Activated CD4-positive, alpha-beta memory T cell treated with anti-CD3 and anti-CD28 coated beads for 36 hours (primary cell): ENCODE measurements at regions not wholly inside any gene's neighbourhood (a gene's known extent, or its start where the extent isn't known, plus 50 kb on each side); places are given as distances from the start of the nearest gene placed in this dataset.
"Not testable (repeated sequence)": the region's sequence is repeated elsewhere in the genome, so short reads cannot be mapped to it uniquely, and the experiment has no call there.

Experiments
- CTCF ChIA-PET: fragments of 350-600 bp; sonication (Branson Sonifier 250); formaldehyde crosslinking; loops from one replicate; lab custom pipeline; 2021; ENCODE audit warnings: antibody characterized with exemption, inconsistent platforms; lab: Charles Lee
- POLR2A ChIA-PET: fragments of 350-600 bp; sonication (Branson Sonifier 250); formaldehyde crosslinking; loops from one replicate; lab custom pipeline; 2021; ENCODE audit warnings: antibody characterized with exemption; lab: Charles Lee
- DNase-seq: peaks from one replicate; pipeline ENCODE4 v3.0.0-alpha.2; 2020
- H3K27ac Mint-ChIP-seq: one replicate; pipeline ENCODE4 v1.8.0; 2021; ENCODE audit warnings: mixed read lengths
- H3K27me3 Mint-ChIP-seq: one replicate; pipeline ENCODE4 v1.8.0; 2021; ENCODE audit warnings: mixed read lengths
- H3K36me3 Mint-ChIP-seq: one replicate; pipeline ENCODE4 v1.8.0; 2021; ENCODE audit warnings: mixed read lengths
- H3K4me1 Mint-ChIP-seq: one replicate; pipeline ENCODE4 v1.8.0; 2021; ENCODE audit warnings: low read depth, mixed read lengths
- H3K4me3 Mint-ChIP-seq: one replicate; pipeline ENCODE4 v1.8.0; 2021; ENCODE audit warnings: mild to moderate bottlenecking, mixed read lengths
- H3K9me3 Mint-ChIP-seq: one replicate; pipeline ENCODE4 v1.8.0; 2021; ENCODE audit warnings: mixed read lengths
- intact Hi-C: fragments of 100-400 bp; cut with micrococcal nuclease; formaldehyde crosslinking; loops from one replicate; pipeline ENCODE4 v1.15.1; 2023

GRCh38 chr2:126976721-126977328 lies 78.1 kb downstream of the TEX51 start:
- Mint-ChIP-seq H3K27ac (no peak overlapping the region), H3K27me3 (peaks cover 12% of the 10 kb centered on the region), H3K4me3 (no peak overlapping the region), H3K4me1 (no peaks in the 10 kb centered on the region), H3K9me3 (no peaks in the 10 kb centered on the region), H3K36me3 (no peaks in the 10 kb centered on the region)
- ChIA-PET POLR2A (no interaction called here), CTCF (no interaction called here)
- DNase-seq: no peak
- intact Hi-C loops: loop anchor here (10.0 kb wide), 1 partner anchor 732 kb away; no protein-coding TSS in a partner anchor

- DNase-seq: no peak
- Mint-ChIP-seq H3K36me3 (no peaks in the 10 kb centered on the region), H3K27me3 (peaks cover 4% of the 10 kb centered on the region), H3K27ac (no peak overlapping the region), H3K4me3 (no peak overlapping the region), H3K9me3 (no peaks in the 10 kb centered on the region), H3K4me1 (no peaks in the 10 kb centered on the region)
- POLR2A ChIA-PET: no interaction called here
- CTCF ChIA-PET: no interaction called here
- intact Hi-C loops: loop anchor here (10.0 kb wide), 1 partner anchor 734 kb away; no protein-coding TSS in a partner anchor
Observed at GRCh38 chr2:126978333-126978732, 79.6 kb downstream of the TEX51 start.

- CTCF ChIA-PET: no interaction called here
- intact Hi-C loops: loop anchor here (10.0 kb wide), 1 partner anchor 735 kb away; no protein-coding TSS in a partner anchor
- Mint-ChIP-seq H3K27me3 (peaks cover 3% of the 10 kb centered on the region), H3K27ac (no peak overlapping the region), H3K9me3 (no peaks in the 10 kb centered on the region), H3K4me1 (no peaks in the 10 kb centered on the region), H3K4me3 (no peak overlapping the region), H3K36me3 (no peaks in the 10 kb centered on the region)
- no peak for DNase-seq
- POLR2A ChIA-PET: no interaction called here
Observed at GRCh38 chr2:126979039-126980003, 80.6 kb downstream of the TEX51 start.

GRCh38 chr2:126981476-126981875 lies 82.8 kb downstream of the TEX51 start:
- Mint-ChIP-seq H3K27me3 (peaks cover 6% of the 10 kb centered on the region), H3K4me1 (no peaks in the 10 kb centered on the region), H3K36me3 (no peaks in the 10 kb centered on the region), H3K4me3 (no peak overlapping the region), H3K9me3 (no peaks in the 10 kb centered on the region), H3K27ac (no peak overlapping the region)
- POLR2A ChIA-PET: no interaction called here
- intact Hi-C loops: no loop called here
- no peak for DNase-seq
- CTCF ChIA-PET: interaction anchor here (1.0 kb wide), 1 partner anchor 9 kb away, joined by 5 read pairs; no protein-coding TSS in a partner anchor

GRCh38 chr2:126982935-126983334 lies 84.2 kb downstream of the TEX51 start:
- ChIA-PET POLR2A (no interaction called here), CTCF (no interaction called here)
- Mint-ChIP-seq H3K9me3 (no peaks in the 10 kb centered on the region), H3K36me3 (no peaks in the 10 kb centered on the region), H3K4me1 (no peaks in the 10 kb centered on the region), H3K4me3 (no peak overlapping the region), H3K27ac (no peak overlapping the region), H3K27me3 (peaks cover 6% of the 10 kb centered on the region)
- DNase-seq: no peak
- intact Hi-C loops: no loop called here

GRCh38 chr2:126986631-126987187 lies 88.0 kb downstream of the TEX51 start:
- intact Hi-C loops: no loop called here
- Mint-ChIP-seq H3K27ac (no peak overlapping the region), H3K9me3 (no peaks in the 10 kb centered on the region), H3K27me3 (peaks cover 7% of the 10 kb centered on the region), H3K4me1 (no peaks in the 10 kb centered on the region), H3K36me3 (no peaks in the 10 kb centered on the region), H3K4me3 (no peak overlapping the region)
- no peak for DNase-seq
- ChIA-PET CTCF (no interaction called here), POLR2A (no interaction called here)

- H3K36me3 Mint-ChIP-seq: no peaks in the 10 kb centered on the region
- DNase-seq: no peak
- ChIA-PET POLR2A (no interaction called here), CTCF (no interaction called here)
- no peak overlapping the region for H3K4me3 Mint-ChIP-seq
- intact Hi-C loops: no loop called here
- H3K27ac Mint-ChIP-seq: no peak overlapping the region
- no peaks in the 10 kb centered on the region for H3K4me1 Mint-ChIP-seq
- H3K9me3 Mint-ChIP-seq: no peaks in the 10 kb centered on the region
- H3K27me3 Mint-ChIP-seq: peaks cover 8% of the 10 kb centered on the region
Observed at GRCh38 chr2:126988482-126988881, 89.8 kb downstream of the TEX51 start.

- not testable (repeated sequence) for H3K27me3 Mint-ChIP-seq, H3K27ac Mint-ChIP-seq, H3K36me3 Mint-ChIP-seq
Observed at GRCh38 chr2:126989064-126989463, 90.4 kb downstream of the TEX51 start.

GRCh38 chr2:126990200-126990599 lies 91.5 kb downstream of the TEX51 start:
- H3K9me3 Mint-ChIP-seq: no peaks in the 10 kb centered on the region
- ChIA-PET POLR2A (no interaction called here), CTCF (interaction anchor here (1.0 kb wide), 1 partner anchor 9 kb away, joined by 3 read pairs; no protein-coding TSS in a partner anchor)
- H3K27me3 Mint-ChIP-seq: peaks cover 8% of the 10 kb centered on the region
- intact Hi-C loops: no loop called here
- no peak overlapping the region for H3K4me3 Mint-ChIP-seq
- H3K27ac Mint-ChIP-seq: no peak overlapping the region
- no peaks in the 10 kb centered on the region for H3K4me1 Mint-ChIP-seq
- no peaks in the 10 kb centered on the region for H3K36me3 Mint-ChIP-seq
- no peak for DNase-seq

More at GRCh38 chr2:126989064-126989463, 90.4 kb downstream of the TEX51 start:
- H3K4me3 Mint-ChIP-seq, H3K4me1 Mint-ChIP-seq, H3K9me3 Mint-ChIP-seq, POLR2A ChIA-PET, DNase-seq, intact Hi-C loops: not testable (repeated sequence)
- CTCF ChIA-PET: interaction anchor here (0.9 to 1.0 kb wide), 2 partner anchors 10 to 17 kb away, joined by 3 read pairs; no protein-coding TSS in a partner anchor

GRCh38 chr2:126990605-126991532 lies 92.2 kb downstream of the TEX51 start:
- H3K27ac Mint-ChIP-seq: no peak overlapping the region
- ChIA-PET POLR2A (no interaction called here), CTCF (no interaction called here)
- intact Hi-C loops: no loop called here
- peaks cover 5% of the 10 kb centered on the region for H3K27me3 Mint-ChIP-seq
- no peaks in the 10 kb centered on the region for H3K36me3 Mint-ChIP-seq
- no peak overlapping the region for H3K4me3 Mint-ChIP-seq
- H3K9me3 Mint-ChIP-seq: no peaks in the 10 kb centered on the region
- no peak for DNase-seq
- no peaks in the 10 kb centered on the region for H3K4me1 Mint-ChIP-seq

GRCh38 chr2:126994340-126994777 lies 95.7 kb downstream of the TEX51 start:
- DNase-seq: no peak
- Mint-ChIP-seq H3K9me3 (no peaks in the 10 kb centered on the region), H3K36me3 (no peaks in the 10 kb centered on the region), H3K4me3 (no peak overlapping the region), H3K27ac (no peak overlapping the region), H3K4me1 (no peaks in the 10 kb centered on the region), H3K27me3 (peaks cover 5% of the 10 kb centered on the region)
- CTCF ChIA-PET: no interaction called here
- intact Hi-C loops: no loop called here
- POLR2A ChIA-PET: no interaction called here
